HCEC 1CT (cell line): ENCODE measurements at regions not wholly inside any gene's neighbourhood (a gene's known extent, or its start where the extent isn't known, plus 50 kb on each side); places are given as distances from the start of the nearest gene placed in this dataset.
"Not testable (repeated sequence)": the region's sequence is repeated elsewhere in the genome, so short reads cannot be mapped to it uniquely, and the experiment has no call there.

Experiments used
- DNase-seq: peaks from one replicate; pipeline ENCODE4 v3.0.0-alpha.2; 2017

GRCh38 chr1:96565546-96565945 is 156.0 kb upstream of the PTBP2 start:
- DNase-seq, result no peak

- no peak for DNase-seq
Measured at GRCh38 chr1:96568639-96569038, 152.9 kb upstream of the PTBP2 start.

- no peak for DNase-seq
Measured at GRCh38 chr1:96569288-96569687, 152.3 kb upstream of the PTBP2 start.

GRCh38 chr1:96579636-96580035 is 141.9 kb upstream of the PTBP2 start:
- DNase-seq, result peak; percentile 2

DNA sequence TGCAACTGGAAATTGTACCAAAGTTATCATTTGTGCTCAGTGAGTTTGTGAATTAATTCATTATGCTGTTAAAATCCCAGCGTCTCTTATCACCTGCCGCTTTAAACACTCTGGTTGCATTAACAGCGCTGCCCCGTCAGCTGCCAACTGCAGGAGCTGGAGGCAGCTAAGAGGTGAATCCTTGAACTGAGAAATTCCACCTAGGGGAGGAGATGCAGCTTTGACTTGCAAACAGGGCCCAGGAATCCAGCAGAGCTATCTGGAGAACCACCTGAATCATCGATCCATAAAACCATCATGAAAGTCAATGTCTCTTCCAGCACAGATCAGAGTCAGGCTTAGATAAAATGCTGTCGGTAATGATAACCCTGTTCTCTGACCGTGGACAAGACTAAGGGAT is 140.7 kb upstream of the PTBP2 start:
- no peak for DNase-seq

GRCh38 chr1:96581772-96582171 is 139.8 kb upstream of the PTBP2 start:
- DNase-seq, result no peak

DNA sequence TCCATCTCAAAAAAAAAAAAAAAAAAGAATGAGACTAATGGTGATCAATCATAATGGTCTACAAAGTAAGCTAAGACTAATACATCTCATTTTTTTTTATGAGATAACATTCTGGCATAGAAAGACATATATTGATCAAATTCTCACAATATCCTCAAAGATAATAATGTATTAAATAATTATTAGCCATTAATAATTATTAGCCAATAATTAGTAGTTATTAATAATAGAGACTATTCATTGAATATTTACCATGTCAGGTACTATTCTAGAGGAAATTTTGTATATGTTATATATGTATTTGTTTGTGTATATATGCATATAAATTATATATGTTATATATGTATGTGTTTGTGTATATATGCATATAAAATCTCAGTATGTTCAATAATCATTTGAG is 137.7 kb upstream of the PTBP2 start:
- DNase-seq, result no peak

GRCh38 chr1:96587222-96587621 is 134.4 kb upstream of the PTBP2 start:
- DNase-seq, result no peak

GRCh38 chr1:96588416-96588995 is 133.1 kb upstream of the PTBP2 start:
- DNase-seq, result no peak

- DNase-seq, result not testable (repeated sequence)
Measured at GRCh38 chr1:96595530-96595929, 126.1 kb upstream of the PTBP2 start.

DNA sequence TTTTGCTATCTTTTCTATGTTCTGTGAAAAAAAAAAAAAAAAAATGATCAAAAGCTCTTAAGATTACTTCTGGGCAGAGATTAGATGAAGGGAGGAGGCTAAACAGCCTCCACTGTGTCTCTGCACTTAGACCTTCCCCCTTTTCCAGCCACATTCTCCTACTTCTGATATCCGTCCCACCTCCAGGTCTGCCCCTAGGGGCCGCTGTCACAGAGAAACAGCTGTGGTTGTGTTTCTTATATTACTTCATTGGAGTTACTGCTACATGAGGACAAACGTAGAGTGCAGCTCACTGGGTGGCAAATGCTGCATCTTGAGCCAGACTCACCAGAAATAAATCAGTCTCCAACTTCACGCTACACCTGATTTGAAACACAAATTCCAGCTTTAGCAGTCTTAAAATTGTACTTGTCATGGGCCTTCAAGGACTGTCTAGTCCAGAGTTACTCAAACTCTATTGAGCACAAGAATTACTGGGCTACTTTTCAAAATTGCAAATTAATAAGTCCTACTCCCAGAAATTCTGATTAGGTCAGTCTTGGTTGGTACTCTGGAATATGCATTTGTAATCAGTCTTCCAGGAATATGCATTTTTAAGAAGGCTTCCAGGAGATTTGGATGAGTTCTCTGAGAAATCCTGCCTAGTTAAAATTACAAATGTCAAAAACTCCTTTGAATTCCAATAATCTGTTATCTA is 125.2 kb upstream of the PTBP2 start:
- DNase-seq, result peak; percentile 41

DNA sequence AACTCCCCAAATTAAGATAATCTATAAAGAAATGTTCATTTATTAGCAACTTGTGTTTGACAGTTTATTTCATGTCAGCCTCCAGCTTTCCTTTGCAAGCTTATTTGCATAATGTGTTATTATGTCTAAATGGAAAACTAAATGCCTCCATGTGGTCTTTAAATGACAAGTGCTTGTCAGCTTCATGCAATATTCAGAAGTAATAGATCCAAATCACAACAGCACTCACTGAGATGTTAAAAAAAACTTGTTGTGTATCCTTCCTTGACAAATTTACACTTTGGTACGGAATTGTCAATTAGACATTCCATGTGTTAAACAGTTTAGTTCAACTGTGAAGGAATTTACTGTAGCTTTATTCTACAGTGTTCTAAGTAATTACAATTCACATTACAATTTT is 124.4 kb upstream of the PTBP2 start:
- DNase-seq, result no peak

- DNase-seq, result peak; percentile 4
Measured at GRCh38 chr1:96598416-96599168, 123.0 kb upstream of the PTBP2 start.

DNA sequence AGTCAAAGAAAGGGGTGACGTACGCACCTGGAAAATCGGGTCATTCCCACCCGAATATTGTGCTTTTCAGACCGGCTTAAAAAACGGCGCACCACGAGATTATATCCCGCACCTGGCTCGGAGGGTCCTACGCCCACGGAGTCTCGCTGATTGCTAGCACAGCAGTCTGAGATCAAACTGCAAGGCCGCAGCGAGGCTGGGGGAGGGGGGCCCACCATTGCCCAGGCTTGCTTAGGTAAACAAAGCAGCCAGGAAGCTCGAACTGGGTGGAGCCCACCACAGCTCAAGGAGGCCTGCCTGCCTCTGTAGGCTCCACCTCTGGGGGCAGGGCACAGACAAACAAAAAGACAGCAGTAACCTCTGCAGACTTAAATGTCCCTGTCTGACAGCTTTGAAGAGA is 117.0 kb upstream of the PTBP2 start:
- DNase-seq, result not testable (repeated sequence)

- not testable (repeated sequence) for DNase-seq
Measured at GRCh38 chr1:96617375-96617774, 104.2 kb upstream of the PTBP2 start.

DNA sequence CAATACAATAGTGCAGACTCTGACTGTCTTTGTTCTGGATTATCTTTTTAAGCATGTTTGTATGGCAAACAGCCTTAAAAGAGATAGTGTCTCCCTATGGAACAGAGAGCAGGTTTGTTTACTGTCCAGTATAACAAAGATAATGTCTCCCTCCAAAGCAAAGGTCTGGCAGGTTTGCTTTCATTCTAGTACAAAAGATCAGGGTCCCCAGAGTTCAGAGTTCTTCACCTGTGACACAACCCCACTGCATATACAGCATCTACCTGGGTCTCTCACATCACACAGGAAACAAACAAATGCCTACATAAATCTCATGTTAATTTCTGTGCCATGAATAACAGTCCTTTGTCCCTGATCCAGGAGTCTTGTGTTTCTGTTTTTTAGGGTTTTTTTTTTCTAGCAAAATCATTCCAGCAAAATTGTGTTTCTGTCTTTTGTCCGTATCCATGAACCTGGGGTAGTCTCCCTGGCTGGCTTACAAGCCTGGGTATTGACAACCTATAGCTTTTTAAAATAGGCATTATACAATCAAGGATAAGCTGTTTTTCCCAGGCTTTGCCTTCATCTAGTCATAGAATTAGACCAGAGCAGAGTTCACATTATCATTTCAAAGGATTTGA is 89.4 kb upstream of the PTBP2 start:
- no peak for DNase-seq

- no peak for DNase-seq
Measured at GRCh38 chr1:96633695-96634094, 87.9 kb upstream of the PTBP2 start.

- peak; percentile 35 for DNase-seq
Measured at GRCh38 chr1:96634883-96635282, 86.7 kb upstream of the PTBP2 start.

DNA sequence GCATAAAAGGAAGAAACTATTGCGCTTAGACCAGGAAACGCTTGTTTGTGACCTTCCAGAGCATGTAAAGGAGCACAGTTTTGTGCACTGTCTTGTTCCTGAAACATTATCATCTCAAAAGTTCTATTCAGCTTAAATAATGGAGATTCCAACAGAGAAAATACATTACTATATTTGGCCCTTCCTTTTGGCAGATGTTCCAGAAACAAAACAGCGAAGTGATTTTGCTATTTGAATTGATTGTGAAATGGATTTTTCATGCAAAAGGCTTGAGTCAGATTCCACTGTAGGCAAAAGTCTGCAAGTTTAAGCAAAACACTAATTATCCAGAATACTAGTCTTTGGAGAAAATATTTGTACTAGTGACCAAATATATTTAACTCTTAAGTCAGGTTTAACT is 80.3 kb upstream of the PTBP2 start:
- DNase-seq, result no peak

GRCh38 chr1:96643519-96643918 is 78.1 kb upstream of the PTBP2 start:
- DNase-seq, result peak; percentile 22

- no peak for DNase-seq
Measured at GRCh38 chr1:96649301-96649700, 72.3 kb upstream of the PTBP2 start.

DNA sequence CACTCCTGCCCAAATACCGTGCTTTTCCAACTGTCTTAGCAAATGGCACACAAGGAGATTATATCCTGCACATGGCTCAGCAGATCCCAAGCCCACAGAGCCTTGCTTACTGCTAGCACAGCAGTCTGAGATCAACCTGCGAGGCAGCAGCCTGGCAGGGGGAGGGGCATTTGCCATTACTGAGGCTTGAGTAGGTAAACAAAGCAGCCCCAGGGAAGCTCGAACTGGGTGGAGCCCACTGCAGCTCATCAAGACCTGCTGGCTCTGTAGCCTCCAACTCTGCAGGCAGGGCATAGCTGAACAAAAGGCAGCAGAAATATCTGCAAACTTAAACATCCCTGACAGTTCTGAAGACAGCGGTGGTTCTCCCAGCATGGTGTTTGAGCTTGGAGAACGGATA is 70.1 kb upstream of the PTBP2 start:
- no peak for DNase-seq

- no peak for DNase-seq
Measured at GRCh38 chr1:96660051-96660450, 61.5 kb upstream of the PTBP2 start.

DNA sequence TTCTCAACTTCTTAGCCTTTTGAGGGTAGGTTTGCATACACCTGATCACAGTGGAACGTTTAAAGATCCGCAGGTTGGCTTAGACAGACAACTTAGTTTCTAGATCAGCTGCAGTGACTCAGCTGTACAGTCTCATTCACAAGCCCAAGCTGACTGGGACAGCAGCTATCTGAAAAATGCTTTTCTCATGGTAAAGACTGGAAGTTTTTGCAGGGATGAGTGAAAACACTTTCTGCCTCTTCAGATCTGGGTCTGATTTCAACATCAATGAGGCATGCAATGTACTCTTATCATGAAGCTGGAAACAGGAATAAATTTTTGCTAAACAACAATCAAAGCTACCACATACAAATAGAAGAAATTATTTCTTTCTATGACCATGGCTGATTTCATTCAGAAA is 61.1 kb upstream of the PTBP2 start:
- peak; percentile 22 for DNase-seq
